A673 (cell line): ENCODE measurements at regions not wholly inside any gene's neighbourhood (a gene's known extent, or its start where the extent isn't known, plus 50 kb on each side); places are given as distances from the start of the nearest gene placed in this dataset.

Experiments
- BruUV-seq: library from RNA; stranded (reverse); fragments of 400-500 nt; replicated peaks from 2 replicates; lab custom pipeline; 2021; lab: Mats Ljungman, UMichigan
- CTCF ChIA-PET: fragments of 300-600 bp; sonication (Branson Sonifier 250); formaldehyde crosslinking; loops from one replicate; lab custom pipeline; 2022; ENCODE audit warnings: antibody characterized with exemption; lab: Charles Lee
- POLR2A ChIA-PET: fragments of 300-600 bp; sonication (Branson Sonifier 250); formaldehyde crosslinking; loops from one replicate; lab custom pipeline; 2022; ENCODE audit warnings: antibody characterized with exemption; ENCODE audit not compliant: low non-redundant PET; lab: Charles Lee
- DNase-seq: peaks from one replicate; pipeline ENCODE4 v3.0.0-alpha.2; 2015; ENCODE audit warnings: low spot score
- H3K27ac ChIP-seq: fragments of 200-600 bp; sonication (generic); 2 replicates; pipeline ENCODE4 v1.5.1; 2016; ENCODE audit warnings: mixed run types, low read depth, mild to moderate bottlenecking, mixed read lengths, antibody characterized with exemption, low read length; ENCODE audit not compliant: poor library complexity, severe bottlenecking
- H3K27me3 ChIP-seq: fragments of 200-600 bp; sonication (generic); replicated peaks from 2 replicates; pipeline ENCODE4 v1.6.1; 2017; ENCODE audit warnings: mixed run types, low read depth, mild to moderate bottlenecking, mixed read lengths, antibody characterized with exemption, low read length; ENCODE audit not compliant: insufficient read depth, poor library complexity
- H3K36me3 ChIP-seq: fragments of 200-600 bp; sonication (generic); 2 replicates; pipeline ENCODE4 v1.6.1; 2016; ENCODE audit warnings: mixed run types, mild to moderate bottlenecking, mixed read lengths, antibody characterized with exemption, low read length; ENCODE audit not compliant: insufficient read depth, poor library complexity, severe bottlenecking
- H3K4me1 ChIP-seq: fragments of 200-600 bp; sonication (generic); 2 replicates; pipeline ENCODE4 v1.6.1; 2017; ENCODE audit warnings: mixed run types, mild to moderate bottlenecking, mixed read lengths, antibody characterized with exemption, low read length; ENCODE audit not compliant: insufficient read depth, poor library complexity, severe bottlenecking
- H3K4me3 ChIP-seq: fragments of 200-600 bp; sonication (generic); 2 replicates; pipeline ENCODE4 v1.5.1; 2016; ENCODE audit warnings: low read depth, mixed run types, mild to moderate bottlenecking, mixed read lengths, low read length; ENCODE audit not compliant: poor library complexity, severe bottlenecking
- H3K9me3 ChIP-seq: fragments of 200-600 bp; sonication (generic); 2 replicates; pipeline ENCODE4 v1.6.1; 2016; ENCODE audit warnings: mixed run types, low read depth, mild to moderate bottlenecking, mixed read lengths, antibody characterized with exemption, low read length; ENCODE audit not compliant: poor library complexity, severe bottlenecking
- EZH2 ChIP-seq: fragments of 200-600 bp; sonication (generic); IDR thresholded peaks from 2 replicates; pipeline ENCODE4 v1.6.1; 2017; ENCODE audit warnings: borderline replicate concordance, low read depth, mild to moderate bottlenecking, mixed read lengths, antibody characterized with exemption, low read length; ENCODE audit not compliant: poor library complexity, severe bottlenecking
- intact Hi-C: fragments of 100-400 bp; cut with micrococcal nuclease; formaldehyde crosslinking; loops from one replicate; pipeline ENCODE4 v1.10.0; 2022; ENCODE audit not compliant: unreplicated experiment
- TF ChIP-seq, protein P1 (sequence below): fragments of 300-800, 200-600 bp; sonication (generic); conservative IDR thresholded peaks from 2 replicates; pipeline ENCODE4 v1.5.1; 2017; ENCODE audit warnings: low read depth, mild to moderate bottlenecking, antibody characterized with exemption, low read length, moderate library complexity, mixed read lengths

- peak; percentile 29 for DNase-seq
- Histone ChIP-seq H3K4me3 (no peak overlapping the region), H3K36me3 (no peaks in the 10 kb centered on the region), H3K9me3 (no peaks in the 10 kb centered on the region), H3K27ac (no peak overlapping the region), H3K27me3 (no peaks in the 10 kb centered on the region), H3K4me1 (peaks cover 5% of the 10 kb centered on the region)
- CTCF ChIA-PET: no interaction called here
- TF ChIP-seq EZH2: no peak
- no TSS peak for BruUV-seq
- POLR2A ChIA-PET: no interaction called here
- intact Hi-C loops: no loop called here
Observed at GRCh38 chr11:39190751-39191150, 2268.7 kb downstream of the LRRC4C start.

GRCh38 chr11:39177678-39178077 is 2281.8 kb downstream of the LRRC4C start:
- CTCF ChIA-PET: no interaction called here
- POLR2A ChIA-PET: no interaction called here
- intact Hi-C loops: no loop called here
- no TSS peak for BruUV-seq
- DNase-seq: no peak
- Histone ChIP-seq H3K9me3 (no peaks in the 10 kb centered on the region), H3K27ac (no peak overlapping the region), H3K36me3 (no peaks in the 10 kb centered on the region), H3K27me3 (no peaks in the 10 kb centered on the region), H3K4me1 (peaks cover 11% of the 10 kb centered on the region), H3K4me3 (no peak overlapping the region)
- TF ChIP-seq, protein P1, sequence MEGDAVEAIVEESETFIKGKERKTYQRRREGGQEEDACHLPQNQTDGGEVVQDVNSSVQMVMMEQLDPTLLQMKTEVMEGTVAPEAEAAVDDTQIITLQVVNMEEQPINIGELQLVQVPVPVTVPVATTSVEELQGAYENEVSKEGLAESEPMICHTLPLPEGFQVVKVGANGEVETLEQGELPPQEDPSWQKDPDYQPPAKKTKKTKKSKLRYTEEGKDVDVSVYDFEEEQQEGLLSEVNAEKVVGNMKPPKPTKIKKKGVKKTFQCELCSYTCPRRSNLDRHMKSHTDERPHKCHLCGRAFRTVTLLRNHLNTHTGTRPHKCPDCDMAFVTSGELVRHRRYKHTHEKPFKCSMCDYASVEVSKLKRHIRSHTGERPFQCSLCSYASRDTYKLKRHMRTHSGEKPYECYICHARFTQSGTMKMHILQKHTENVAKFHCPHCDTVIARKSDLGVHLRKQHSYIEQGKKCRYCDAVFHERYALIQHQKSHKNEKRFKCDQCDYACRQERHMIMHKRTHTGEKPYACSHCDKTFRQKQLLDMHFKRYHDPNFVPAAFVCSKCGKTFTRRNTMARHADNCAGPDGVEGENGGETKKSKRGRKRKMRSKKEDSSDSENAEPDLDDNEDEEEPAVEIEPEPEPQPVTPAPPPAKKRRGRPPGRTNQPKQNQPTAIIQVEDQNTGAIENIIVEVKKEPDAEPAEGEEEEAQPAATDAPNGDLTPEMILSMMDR: no peak
- no peak for TF ChIP-seq EZH2

- DNase-seq: peak; percentile 40
- Histone ChIP-seq H3K36me3 (no peaks in the 10 kb centered on the region), H3K27me3 (no peaks in the 10 kb centered on the region), H3K4me1 (peaks cover 11% of the 10 kb centered on the region), H3K27ac (no peak overlapping the region), H3K9me3 (no peaks in the 10 kb centered on the region), H3K4me3 (no peak overlapping the region)
- BruUV-seq: no TSS peak
- TF ChIP-seq EZH2: no peak
- POLR2A ChIA-PET: no interaction called here
- CTCF ChIA-PET: no interaction called here
- intact Hi-C loops: no loop called here
Observed at GRCh38 chr11:39174965-39175364, 2284.5 kb downstream of the LRRC4C start.

GRCh38 chr11:39174196-39174595 is 2285.3 kb downstream of the LRRC4C start:
- H3K4me1 ChIP-seq: peaks cover 11% of the 10 kb centered on the region
- H3K27ac ChIP-seq: no peak overlapping the region
- no peaks in the 10 kb centered on the region for H3K27me3 ChIP-seq
- DNase-seq: no peak
- CTCF ChIA-PET: no interaction called here
- TF ChIP-seq, protein P1: no peak
- no peak for TF ChIP-seq EZH2
- intact Hi-C loops: no loop called here
- no peaks in the 10 kb centered on the region for H3K36me3 ChIP-seq
- no peak overlapping the region for H3K4me3 ChIP-seq
- H3K9me3 ChIP-seq: no peaks in the 10 kb centered on the region
- POLR2A ChIA-PET: no interaction called here
- BruUV-seq: no TSS peak
